K562 (cell line): ENCODE measurements at regions not wholly inside any gene's neighbourhood (a gene's known extent, or its start where the extent isn't known, plus 50 kb on each side); places are given as distances from the start of the nearest gene placed in this dataset.

ENCODE experiments used
- ATAC-seq: fragments of 200-7000 bp; cut with Tn5 transposase; 3 replicates; pipeline ENCODE4 v1.9.1; 2020; ENCODE audit warnings: moderate library complexity
- BruUV-seq: library from RNA; stranded (reverse); fragments of 400-500 nt; replicated peaks from 2 replicates; lab custom pipeline; 2021; lab: Mats Ljungman, UMichigan
- CTCF ChIA-PET: fragments of 300-600 bp; formaldehyde crosslinking; extraction: SDS; loops from one replicate; lab custom pipeline; 2021; ENCODE audit warnings: low intra/inter-chr PET ratio; lab: Yijun Ruan, JAX
- POLR2A ChIA-PET: fragments of 300-600, 350-650 bp; sonication (Branson Sonifier 250); formaldehyde crosslinking; extraction: SDS; loops from one replicate; lab custom pipeline; 2021; ENCODE audit warnings: antibody characterized with exemption, inconsistent platforms; lab: Yijun Ruan, JAX
- DNase-seq, 4 experiments: peaks; one replicate each; pipeline versions ENCODE4 v3.0.0 to v3.0.0-alpha.2; 2011 to 2018; ENCODE audit warnings: low spot score in 3 of 4, mixed read lengths in 3 of 4; ENCODE audit errors: extremely low read depth in 1 of 4
- FAIRE-seq: peaks from 2 replicates; lab custom pipeline; 2011; peaks lifted over from hg19 to GRCh38; lab: Jason Lieb, UNC
- H2AFZ ChIP-seq: 2 replicates; pipeline ENCODE4 v1.6.0; 2011; ENCODE audit warnings: low read depth, low read length, control low read depth, inconsistent platforms
- H3K27ac ChIP-seq: fragments of 200-600 bp; 3 replicates; pipeline ENCODE4 v1.8.0; 2011; ENCODE audit warnings: low read depth, mild to moderate bottlenecking, control low read depth, inconsistent platforms, low read length, moderate library complexity, mixed read lengths; ENCODE audit errors: extremely low read depth
- H3K27me3 ChIP-seq, 2 experiments: fragments of 300-600 bp in 1 of 2; 2 replicates in 1 of 2; 3 replicates in 1 of 2; pipeline versions ENCODE4 v1.6.0 to v1.8.0; 2011; ENCODE audit warnings: inconsistent platforms in 2 of 2, low read length in 2 of 2, mild to moderate bottlenecking in 1 of 2, mixed read lengths in 1 of 2, moderate library complexity in 1 of 2; ENCODE audit not compliant: control insufficient read depth in 2 of 2, insufficient read depth in 2 of 2
- H3K36me3 ChIP-seq: fragments of 300-600 bp; 3 replicates; pipeline ENCODE4 v1.8.0; 2011; ENCODE audit warnings: mild to moderate bottlenecking, low read length, inconsistent platforms; ENCODE audit not compliant: control insufficient read depth, insufficient read depth
- H3K4me1 ChIP-seq, 2 experiments: fragments of 200-600 bp in 1 of 2; replicated peaks in 1 of 2; 2 replicates in 1 of 2; 3 replicates in 1 of 2; pipeline versions ENCODE4 v1.5.1 to v1.8.0; 2011; ENCODE audit warnings: inconsistent platforms in 2 of 2, low read length in 2 of 2, mild to moderate bottlenecking in 1 of 2, mixed read lengths in 1 of 2, moderate library complexity in 1 of 2; ENCODE audit not compliant: control insufficient read depth in 2 of 2, insufficient read depth in 2 of 2
- H3K4me2 ChIP-seq: 2 replicates; pipeline ENCODE4 v1.6.1; 2011; ENCODE audit warnings: low read length, control low read depth, inconsistent platforms, mixed read lengths; ENCODE audit not compliant: insufficient read depth
- H3K4me3 ChIP-seq: fragments of 200-600 bp; sonication (generic), shearing (Covaris generic); 2 replicates; pipeline ENCODE4 v1.5.1; 2016; ENCODE audit warnings: control low read depth, inconsistent platforms
- H3K79me2 ChIP-seq: fragments of 200-600 bp; 3 replicates; pipeline ENCODE4 v1.8.0; 2011; ENCODE audit warnings: low read length, inconsistent platforms; ENCODE audit not compliant: control insufficient read depth, insufficient read depth
- H3K9ac ChIP-seq, 2 experiments: 2 replicates each; pipeline versions ENCODE4 v1.6.0 to v1.6.1; 2011; ENCODE audit warnings: low read depth in 2 of 2, low read length in 2 of 2, control low read depth in 1 of 2, inconsistent platforms in 1 of 2, mild to moderate bottlenecking in 1 of 2, mixed read lengths in 1 of 2; ENCODE audit not compliant: insufficient read depth in 1 of 2
- H3K9me1 ChIP-seq: one replicate; pipeline ENCODE4 v1.6.0; 2011; ENCODE audit warnings: inconsistent platforms, mild to moderate bottlenecking, low read length, moderate library complexity; ENCODE audit not compliant: control insufficient read depth, insufficient read depth
- H3K9me3 ChIP-seq: replicated peaks from 2 replicates; pipeline ENCODE4 v1.5.1; 2011; ENCODE audit warnings: low read depth, low read length, inconsistent platforms; ENCODE audit not compliant: control insufficient read depth, insufficient read depth
- H4K20me1 ChIP-seq: replicated peaks from 2 replicates; pipeline ENCODE4 v1.6.1; 2011; ENCODE audit warnings: low read length, inconsistent platforms, mixed read lengths; ENCODE audit not compliant: control insufficient read depth, insufficient read depth
- CHCHD3 ChIP-seq: fragments of 250-450 bp; sonication (Bioruptor Pico); IDR thresholded peaks from 2 replicates; pipeline ENCODE4 v2.1.2; 2022; ENCODE audit warnings: mild to moderate bottlenecking
- KAT2B ChIP-seq: IDR thresholded peaks from one replicate; pipeline ENCODE4 v1.6.1; 2012; ENCODE audit warnings: low read depth, mild to moderate bottlenecking, control low read depth, inconsistent platforms, low read length, moderate library complexity
- THRAP3 ChIP-seq: fragments of 450-650 bp; IDR thresholded peaks from 2 replicates; pipeline ENCODE4 v1.6.1; 2016; ENCODE audit warnings: mild to moderate bottlenecking, inconsistent platforms, borderline replicate concordance
- ZFP91 ChIP-seq: sonication (generic); formaldehyde crosslinking; IDR thresholded peaks from 2 replicates; pipeline ENCODE4 v1.8.0; 2022; ENCODE audit warnings: mild to moderate bottlenecking, missing genetic modification reagents
- WGBS: fragments of 100-300 bp; shearing (Covaris generic); methylation state at CpG from one replicate; pipeline ENCODE4 v1.1.6; 2016; ENCODE audit warnings: low coverage, mixed read lengths; ENCODE audit not compliant: insufficient coverage; ENCODE audit errors: missing lambda C conversion rate; 5-methylcytosine and 5-hydroxymethylcytosine counted together
- in situ Hi-C: fragments of 300-500 bp; cut with MboI; formaldehyde crosslinking; loops from 4 replicates; pipeline ENCODE4 v1.15.0; 2018; ENCODE audit warnings: inconsistent platforms, mixed read lengths
- intact Hi-C: fragments of 100-400 bp; cut with micrococcal nuclease; formaldehyde crosslinking; loops from 2 replicates; pipeline ENCODE4 v1.14.2; 2022

GRCh38 chr13:111950697-111951096 is 116.3 kb upstream of the SOX1 start:
- DNase-seq (no peak), FAIRE-seq (no peak), ATAC-seq (no peak)
- POLR2A ChIA-PET, result no interaction called here
- Histone ChIP-seq H3K9me1 (no peaks in the 10 kb centered on the region), H4K20me1 (no peaks in the 10 kb centered on the region), H3K79me2 (no peaks in the 10 kb centered on the region), H3K4me1 (no peaks in the 10 kb centered on the region), H2AFZ (no peak overlapping the region), H3K27me3 (peaks cover 0 to 32% of the 10 kb centered on the region in 2 experiments; a peak in 2 of 5 replicates), H3K9ac (no peak overlapping the region), H3K4me2 (no peak overlapping the region), H3K9me3 (no peaks in the 10 kb centered on the region), H3K36me3 (no peaks in the 10 kb centered on the region), H3K4me3 (no peak overlapping the region), H3K27ac (no peak overlapping the region)
- intact Hi-C loops (no loop called here), in situ Hi-C loops (no loop called here)
- BruUV-seq, result no TSS peak
- CTCF ChIA-PET, result no interaction called here
- no peak for TF ChIP-seq ZFP91 (CRISPR knock-in tag)
- WGBS, result 0% methylated on average over 4 of the region's 4 CpGs

GRCh38 chr13:111952032-111952431 is 114.9 kb upstream of the SOX1 start:
- no peaks in the 10 kb centered on the region for H4K20me1 ChIP-seq
- H3K27ac ChIP-seq, result no peak overlapping the region
- no peak for DNase-seq
- H3K9me1 ChIP-seq, result no peaks in the 10 kb centered on the region
- no TSS peak for BruUV-seq
- POLR2A ChIA-PET, result no interaction called here
- FAIRE-seq, result no peak
- H2AFZ ChIP-seq, result no peak overlapping the region
- H3K4me1 ChIP-seq, result no peaks in the 10 kb centered on the region
- intact Hi-C loops, result no loop called here
- TF ChIP-seq THRAP3 (no peak), KAT2B (no peak), CHCHD3 (CRISPR knock-in tag) (no peak)
- ATAC-seq, result no peak
- H3K79me2 ChIP-seq, result no peaks in the 10 kb centered on the region
- H3K27me3 ChIP-seq, result peaks cover 0 to 33% of the 10 kb centered on the region in 2 experiments; a peak in 4 of 5 replicates
- WGBS, result 0% methylated on average over 2 of the region's 9 CpGs
- no peaks in the 10 kb centered on the region for H3K9me3 ChIP-seq
- no peak overlapping the region for H3K4me2 ChIP-seq
- CTCF ChIA-PET, result no interaction called here
- in situ Hi-C loops, result no loop called here
- H3K4me3 ChIP-seq, result no peak overlapping the region
- H3K36me3 ChIP-seq, result no peaks in the 10 kb centered on the region
- H3K9ac ChIP-seq, result no peak overlapping the region
